ENCODE measurements at regions not wholly inside any gene's neighbourhood (a gene's known extent, or its start where the extent isn't known, plus 50 kb on each side); places are given as distances from the start of the nearest gene placed in this dataset.

DNA sequence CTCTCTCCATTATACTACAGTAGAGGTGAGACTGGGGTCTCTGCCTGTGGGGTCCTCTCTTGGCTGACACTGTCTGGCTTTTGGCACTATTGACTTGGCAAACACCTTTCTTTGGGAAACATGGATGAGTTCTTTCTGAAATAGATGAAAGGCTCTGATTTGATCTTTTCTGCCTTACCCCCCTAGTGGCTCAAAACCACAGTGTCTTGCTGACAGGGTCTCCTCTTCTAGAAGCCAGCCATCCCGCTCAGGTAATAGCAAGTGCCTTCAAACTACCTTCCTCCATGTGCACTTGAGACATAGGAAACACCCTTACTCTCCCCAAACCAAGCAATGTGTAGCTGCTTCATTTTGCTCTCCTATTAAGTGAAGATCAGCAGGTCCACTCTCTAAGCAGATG lies 260.4 kb downstream of the BRINP2 start:
- H3K4me1 ChIP-seq: no peaks in the 10 kb centered on the region
- Mint-ChIP-seq H3K27me3 (ENCODE audit: insufficient read depth, low read depth) (no peaks in the 10 kb centered on the region), H3K27ac (no peak overlapping the region), H3K9me3 (no peaks in the 10 kb centered on the region), H3K4me1 (no peaks in the 10 kb centered on the region), H3K4me3 (no peak overlapping the region), H3K36me3 (no peaks in the 10 kb centered on the region)
- H3K27me3 ChIP-seq: no peaks in the 10 kb centered on the region
- DNase-seq (ENCODE audit: low spot score): no peak
- H3K27ac ChIP-seq: no peak overlapping the region
- H3K79me2 ChIP-seq (ENCODE audit: low read depth): no peaks in the 10 kb centered on the region
- TF ChIP-seq EZH2 (IDR thresholded peaks at IDR 0.05) (no peak), EZH2phosphoT487 (IDR thresholded peaks at IDR 0.05) (no peak)
- TF ChIP-seq, protein P1, sequence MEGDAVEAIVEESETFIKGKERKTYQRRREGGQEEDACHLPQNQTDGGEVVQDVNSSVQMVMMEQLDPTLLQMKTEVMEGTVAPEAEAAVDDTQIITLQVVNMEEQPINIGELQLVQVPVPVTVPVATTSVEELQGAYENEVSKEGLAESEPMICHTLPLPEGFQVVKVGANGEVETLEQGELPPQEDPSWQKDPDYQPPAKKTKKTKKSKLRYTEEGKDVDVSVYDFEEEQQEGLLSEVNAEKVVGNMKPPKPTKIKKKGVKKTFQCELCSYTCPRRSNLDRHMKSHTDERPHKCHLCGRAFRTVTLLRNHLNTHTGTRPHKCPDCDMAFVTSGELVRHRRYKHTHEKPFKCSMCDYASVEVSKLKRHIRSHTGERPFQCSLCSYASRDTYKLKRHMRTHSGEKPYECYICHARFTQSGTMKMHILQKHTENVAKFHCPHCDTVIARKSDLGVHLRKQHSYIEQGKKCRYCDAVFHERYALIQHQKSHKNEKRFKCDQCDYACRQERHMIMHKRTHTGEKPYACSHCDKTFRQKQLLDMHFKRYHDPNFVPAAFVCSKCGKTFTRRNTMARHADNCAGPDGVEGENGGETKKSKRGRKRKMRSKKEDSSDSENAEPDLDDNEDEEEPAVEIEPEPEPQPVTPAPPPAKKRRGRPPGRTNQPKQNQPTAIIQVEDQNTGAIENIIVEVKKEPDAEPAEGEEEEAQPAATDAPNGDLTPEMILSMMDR (IDR thresholded peaks at IDR 0.05): no peak
- H4K20me1 ChIP-seq (ENCODE audit: low read depth): no peaks in the 10 kb centered on the region
- no peak overlapping the region for H3K4me2 ChIP-seq
- no peaks in the 10 kb centered on the region for H3K9me3 ChIP-seq (ENCODE audit: low read depth)
- H3K36me3 ChIP-seq: no peaks in the 10 kb centered on the region
- H3F3A ChIP-seq (ENCODE audit: low read depth): no peaks in the 10 kb centered on the region
- H3K4me3 ChIP-seq: no peak overlapping the region
- H2AFZ ChIP-seq (replicated peaks): no peak overlapping the region
- no peak overlapping the region for H3K9ac ChIP-seq

DNA sequence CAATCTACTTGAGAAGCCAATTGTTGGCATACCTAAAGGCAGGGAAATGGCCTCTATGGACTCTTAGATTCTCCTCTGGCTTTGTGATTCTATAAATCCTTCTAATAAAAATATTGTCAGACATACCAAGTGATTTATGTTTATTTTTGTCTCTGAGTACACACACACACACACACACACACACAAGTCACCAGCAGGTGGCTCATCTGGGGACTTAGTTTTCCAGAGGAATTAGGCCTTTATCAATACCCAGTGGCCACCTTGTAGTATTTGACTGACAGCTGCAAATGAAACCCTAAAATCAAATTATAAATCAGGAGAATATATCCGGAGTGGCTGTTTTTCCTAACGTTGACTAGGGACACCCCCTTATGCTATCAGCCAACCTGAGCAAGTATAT lies 258.5 kb downstream of the BRINP2 start:
- no peak overlapping the region for H3K4me2 ChIP-seq
- no peaks in the 10 kb centered on the region for H3K36me3 Mint-ChIP-seq
- no peaks in the 10 kb centered on the region for H3K4me1 ChIP-seq
- DNase-seq (ENCODE audit: low spot score): no peak
- no peaks in the 10 kb centered on the region for H4K20me1 ChIP-seq (ENCODE audit: low read depth)
- TF ChIP-seq EZH2phosphoT487 (IDR thresholded peaks at IDR 0.05) (no peak), EZH2 (IDR thresholded peaks at IDR 0.05) (no peak)
- TF ChIP-seq, protein P1 (IDR thresholded peaks at IDR 0.05): peak; percentile 23
- no peaks in the 10 kb centered on the region for H3K9me3 Mint-ChIP-seq
- H3K4me1 Mint-ChIP-seq: no peaks in the 10 kb centered on the region
- no peak overlapping the region for H3K9ac ChIP-seq
- H3K4me3 Mint-ChIP-seq: no peak overlapping the region
- no peak overlapping the region for H3K4me3 ChIP-seq
- H3F3A ChIP-seq (ENCODE audit: low read depth): no peaks in the 10 kb centered on the region
- no peaks in the 10 kb centered on the region for H3K27me3 ChIP-seq
- H3K27me3 Mint-ChIP-seq (ENCODE audit: insufficient read depth, low read depth): no peaks in the 10 kb centered on the region
- H3K27ac ChIP-seq: no peak overlapping the region
- no peak overlapping the region for H2AFZ ChIP-seq (replicated peaks)
- no peaks in the 10 kb centered on the region for H3K36me3 ChIP-seq
- H3K9me3 ChIP-seq (ENCODE audit: low read depth): no peaks in the 10 kb centered on the region
- no peaks in the 10 kb centered on the region for H3K79me2 ChIP-seq (ENCODE audit: low read depth)
- H3K27ac Mint-ChIP-seq: no peak overlapping the region

DNA sequence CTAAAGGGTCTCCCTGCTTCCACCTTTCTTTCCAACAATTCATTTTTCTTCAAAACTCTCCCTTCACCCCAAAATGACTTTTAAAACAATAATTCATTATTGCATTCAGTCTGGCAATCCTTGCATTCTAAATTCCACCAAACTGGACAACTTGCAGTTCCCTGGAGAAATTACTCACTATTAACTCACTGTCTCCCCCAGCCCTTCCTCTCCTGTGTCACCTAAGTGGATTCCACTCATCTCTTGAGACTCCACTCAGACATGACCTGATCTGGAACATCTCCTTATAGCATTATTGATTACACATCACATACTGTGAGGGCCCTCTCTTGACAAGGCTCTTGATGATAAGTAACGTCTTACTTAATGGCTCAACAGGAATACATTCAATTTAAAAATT lies 257.1 kb downstream of the BRINP2 start:
- Mint-ChIP-seq H3K27me3 (ENCODE audit: insufficient read depth, low read depth) (no peaks in the 10 kb centered on the region), H3K36me3 (no peaks in the 10 kb centered on the region), H3K9me3 (no peaks in the 10 kb centered on the region), H3K27ac (no peak overlapping the region), H3K4me3 (no peak overlapping the region), H3K4me1 (no peaks in the 10 kb centered on the region)
- TF ChIP-seq, protein P1 (IDR thresholded peaks at IDR 0.05): no peak
- TF ChIP-seq EZH2 (IDR thresholded peaks at IDR 0.05) (no peak), EZH2phosphoT487 (IDR thresholded peaks at IDR 0.05) (no peak)
- no peak overlapping the region for H2AFZ ChIP-seq (replicated peaks)
- H3K9ac ChIP-seq: no peak overlapping the region
- H3K4me2 ChIP-seq: no peak overlapping the region
- no peaks in the 10 kb centered on the region for H3K27me3 ChIP-seq
- no peaks in the 10 kb centered on the region for H3K79me2 ChIP-seq (ENCODE audit: low read depth)
- no peak overlapping the region for H3K27ac ChIP-seq
- DNase-seq (ENCODE audit: low spot score): no peak
- H3F3A ChIP-seq (ENCODE audit: low read depth): no peaks in the 10 kb centered on the region
- H3K36me3 ChIP-seq: no peaks in the 10 kb centered on the region
- no peaks in the 10 kb centered on the region for H3K4me1 ChIP-seq
- no peak overlapping the region for H3K4me3 ChIP-seq
- H4K20me1 ChIP-seq (ENCODE audit: low read depth): no peaks in the 10 kb centered on the region
- H3K9me3 ChIP-seq (ENCODE audit: low read depth): no peaks in the 10 kb centered on the region

DNA sequence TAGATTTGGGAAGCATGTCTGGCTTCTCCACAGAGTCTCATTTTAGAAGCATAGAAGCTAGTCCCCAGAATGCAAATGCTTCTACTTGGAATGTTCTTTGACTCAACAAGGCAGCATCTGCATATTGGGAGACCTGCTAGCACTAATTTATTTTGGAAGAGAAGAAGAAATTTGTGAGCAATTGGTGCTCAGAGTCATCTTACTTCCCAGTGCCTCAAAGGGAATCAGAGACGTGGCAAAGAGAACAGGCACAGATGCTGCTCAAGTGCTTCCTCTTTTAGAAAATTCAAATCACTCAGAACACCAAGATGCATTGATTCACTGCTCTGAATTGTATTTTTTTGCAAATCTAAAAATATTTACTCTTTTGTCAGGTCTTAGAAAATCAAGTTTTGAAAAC lies 255.7 kb downstream of the BRINP2 start:
- no peak for DNase-seq (ENCODE audit: low spot score)
- Mint-ChIP-seq H3K4me3 (no peak overlapping the region), H3K9me3 (no peaks in the 10 kb centered on the region), H3K27me3 (ENCODE audit: insufficient read depth, low read depth) (no peaks in the 10 kb centered on the region), H3K36me3 (no peaks in the 10 kb centered on the region), H3K4me1 (no peaks in the 10 kb centered on the region), H3K27ac (no peak overlapping the region)
- Histone ChIP-seq H3K79me2 (ENCODE audit: low read depth) (no peaks in the 10 kb centered on the region), H3K27ac (no peak overlapping the region), H2AFZ (replicated peaks) (peak overlapping the region; percentile 2), H3K4me1 (no peaks in the 10 kb centered on the region), H3F3A (ENCODE audit: low read depth) (no peaks in the 10 kb centered on the region), H3K36me3 (no peaks in the 10 kb centered on the region), H3K4me2 (no peak overlapping the region), H3K27me3 (no peaks in the 10 kb centered on the region), H3K9me3 (ENCODE audit: low read depth) (no peaks in the 10 kb centered on the region), H4K20me1 (ENCODE audit: low read depth) (no peaks in the 10 kb centered on the region), H3K4me3 (no peak overlapping the region), H3K9ac (no peak overlapping the region)
- TF ChIP-seq, protein P1 (IDR thresholded peaks at IDR 0.05): no peak
- TF ChIP-seq EZH2phosphoT487 (IDR thresholded peaks at IDR 0.05): no peak
- TF ChIP-seq EZH2 (IDR thresholded peaks at IDR 0.05): no peak
